Stimulated activated CD8-positive, alpha-beta memory T cell treated with anti-CD3 and anti-CD28 coated beads, Interleukin-7, amount 100 ng/mL, for 4 hours (primary cell): ENCODE measurements at regions not wholly inside any gene's neighbourhood (a gene's known extent, or its start where the extent isn't known, plus 50 kb on each side); places are given as distances from the start of the nearest gene placed in this dataset.
A peak's percentile ranks its signal among the peaks of the same experiment; 100 is the strongest.

Experiments
- DNase-seq, 2 donors: peaks; one replicate each; pipeline ENCODE4 v3.0.0-alpha.2; 2020; ENCODE audit warnings: low read depth in 2 of 2

GRCh38 chr7:106606120-106606519 is 54.8 kb downstream of the CCDC71L start:
- no peak for DNase-seq

GRCh38 chr7:106604971-106605370 is 56.0 kb downstream of the CCDC71L start:
- DNase-seq, result no peak

- no peak for DNase-seq
Observed at GRCh38 chr7:106604303-106604924, 56.5 kb downstream of the CCDC71L start.

GRCh38 chr7:106603346-106603745 is 57.6 kb downstream of the CCDC71L start:
- no peak for DNase-seq

GRCh38 chr7:106602062-106602461 is 58.9 kb downstream of the CCDC71L start:
- DNase-seq, result no peak

GRCh38 chr7:106600569-106601373 is 60.2 kb downstream of the CCDC71L start:
- no peak for DNase-seq

- DNase-seq, result no peak
Observed at GRCh38 chr7:106599343-106599698, 61.6 kb downstream of the CCDC71L start.

- DNase-seq, result peak; percentile 37 to 53
Observed at GRCh38 chr7:106598663-106599342, 62.2 kb downstream of the CCDC71L start.

GRCh38 chr7:106597751-106598546 is 63.0 kb downstream of the CCDC71L start:
- no peak for DNase-seq

- no peak for DNase-seq
Observed at GRCh38 chr7:106597014-106597413, 63.9 kb downstream of the CCDC71L start.

- DNase-seq, result no peak
Observed at GRCh38 chr7:106595922-106596321, 65.0 kb downstream of the CCDC71L start.

GRCh38 chr7:106593028-106593417 is 67.9 kb downstream of the CCDC71L start:
- DNase-seq, result no peak

- DNase-seq, result no peak
Observed at GRCh38 chr7:106592282-106593027, 68.5 kb downstream of the CCDC71L start.

GRCh38 chr7:106591146-106591545 is 69.8 kb downstream of the CCDC71L start:
- no peak for DNase-seq

GRCh38 chr7:106590209-106590816 is 70.6 kb downstream of the CCDC71L start:
- no peak for DNase-seq

- DNase-seq, result no peak
Observed at GRCh38 chr7:106589198-106589879, 71.6 kb downstream of the CCDC71L start.

- no peak for DNase-seq
Observed at GRCh38 chr7:106588422-106589197, 72.3 kb downstream of the CCDC71L start.

- no peak for DNase-seq
Observed at GRCh38 chr7:106584914-106585759, 75.8 kb downstream of the CCDC71L start.
